Adrenal gland (tissue), 5 donors: ENCODE measurements at regions not wholly inside any gene's neighbourhood (a gene's known extent, or its start where the extent isn't known, plus 50 kb on each side); places are given as distances from the start of the nearest gene placed in this dataset.

ENCODE experiments used
- POLR2A ChIP-seq, 2 donors: fragments of 450-650 bp; IDR thresholded peaks; one replicate each; pipeline ENCODE4 v1.6.1; 2017; ENCODE audit warnings: antibody characterized with exemption in 2 of 2, mild to moderate bottlenecking in 2 of 2, moderate library complexity in 1 of 2
- TF ChIP-seq, protein P1 (sequence below), 6 experiments: fragments of 450-650 bp in 4 of 6; fragments of 200-600 bp in 2 of 6; sonication (generic) in 1 of 6; IDR thresholded peaks; 1 replicate in 5 of 6; 2 replicates in 1 of 6; pipeline versions ENCODE4 v1.5.1 to v1.8.0; 2016 to 2021; ENCODE audit warnings: antibody characterized with exemption in 6 of 6, mild to moderate bottlenecking in 2 of 6, moderate library complexity in 1 of 6
- donor health status: DM: no; HTN: no; CAD: no.

DNA sequence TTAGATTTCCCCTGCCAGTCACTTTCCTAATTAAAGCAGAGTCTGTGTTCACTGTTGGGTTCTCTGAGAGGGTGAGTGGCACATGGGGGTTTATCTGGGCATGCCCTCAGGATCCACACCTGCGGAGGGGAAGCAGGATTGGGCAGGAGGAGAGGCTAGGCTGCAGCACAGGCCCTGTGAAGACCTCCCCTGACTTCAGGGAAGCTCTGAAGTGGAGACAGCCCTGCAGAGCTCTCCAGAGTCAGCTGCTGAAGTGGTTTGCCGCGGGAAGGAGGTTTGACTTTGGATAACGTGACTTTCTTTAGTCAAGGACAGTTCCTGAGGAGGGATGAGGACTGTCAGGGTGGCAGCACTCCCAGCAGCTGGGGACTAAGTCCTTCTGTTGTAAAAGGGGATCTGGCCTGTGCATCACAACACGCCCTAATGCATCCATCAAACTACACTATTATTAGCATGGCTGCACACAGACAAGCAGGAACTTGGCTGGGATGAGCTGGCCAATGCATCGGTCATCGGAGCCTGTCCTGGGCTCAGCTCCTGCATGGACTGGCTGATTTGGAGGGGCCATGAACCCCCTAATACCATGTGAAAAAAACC is 50.9 kb upstream of the LEP start:
- no peak for TF ChIP-seq POLR2A (IDR thresholded peaks at IDR 0.05)
- TF ChIP-seq, protein P1, sequence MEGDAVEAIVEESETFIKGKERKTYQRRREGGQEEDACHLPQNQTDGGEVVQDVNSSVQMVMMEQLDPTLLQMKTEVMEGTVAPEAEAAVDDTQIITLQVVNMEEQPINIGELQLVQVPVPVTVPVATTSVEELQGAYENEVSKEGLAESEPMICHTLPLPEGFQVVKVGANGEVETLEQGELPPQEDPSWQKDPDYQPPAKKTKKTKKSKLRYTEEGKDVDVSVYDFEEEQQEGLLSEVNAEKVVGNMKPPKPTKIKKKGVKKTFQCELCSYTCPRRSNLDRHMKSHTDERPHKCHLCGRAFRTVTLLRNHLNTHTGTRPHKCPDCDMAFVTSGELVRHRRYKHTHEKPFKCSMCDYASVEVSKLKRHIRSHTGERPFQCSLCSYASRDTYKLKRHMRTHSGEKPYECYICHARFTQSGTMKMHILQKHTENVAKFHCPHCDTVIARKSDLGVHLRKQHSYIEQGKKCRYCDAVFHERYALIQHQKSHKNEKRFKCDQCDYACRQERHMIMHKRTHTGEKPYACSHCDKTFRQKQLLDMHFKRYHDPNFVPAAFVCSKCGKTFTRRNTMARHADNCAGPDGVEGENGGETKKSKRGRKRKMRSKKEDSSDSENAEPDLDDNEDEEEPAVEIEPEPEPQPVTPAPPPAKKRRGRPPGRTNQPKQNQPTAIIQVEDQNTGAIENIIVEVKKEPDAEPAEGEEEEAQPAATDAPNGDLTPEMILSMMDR (IDR thresholded peaks at IDR 0.05): no peak
